Colonic mucosa (tissue), 4 donors: ENCODE measurements at regions not wholly inside any gene's neighbourhood (a gene's known extent, or its start where the extent isn't known, plus 50 kb on each side); places are given as distances from the start of the nearest gene placed in this dataset.

Experiments used
- DNase-seq: peaks from one replicate; pipeline ENCODE4 v3.0.0-alpha.2; 2020
- H3K27ac ChIP-seq: fragments of 200-600 bp; one replicate; pipeline ENCODE4 v1.8.0; 2021
- H3K27me3 ChIP-seq: fragments of 200-600 bp; one replicate; pipeline ENCODE4 v1.8.0; 2021
- H3K36me3 ChIP-seq: fragments of 200-600 bp; one replicate; pipeline ENCODE4 v1.8.0; 2021
- H3K4me1 ChIP-seq: fragments of 200-600 bp; one replicate; pipeline ENCODE4 v1.8.0; 2021; ENCODE audit warnings: mild to moderate bottlenecking
- H3K4me3 ChIP-seq: fragments of 200-600 bp; one replicate; pipeline ENCODE4 v1.8.0; 2021
- H3K9ac ChIP-seq, 2 donors: one replicate each; pipeline ENCODE4 v1.7.0; 2013; ENCODE audit warnings: control low read depth in 2 of 2, low read depth in 2 of 2, low read length in 2 of 2
- H3K9me3 ChIP-seq: fragments of 200-600 bp; one replicate; pipeline ENCODE4 v1.8.0; 2021
- intact Hi-C: fragments of 100-400 bp; cut with DNase I; formaldehyde crosslinking; loops from one replicate; pipeline ENCODE4 v1.14.1; 2022
- TF ChIP-seq, protein P1 (sequence below): fragments of 200-600 bp; IDR thresholded peaks from one replicate; pipeline ENCODE4 v1.8.0; 2022; ENCODE audit warnings: antibody characterized with exemption, mild to moderate bottlenecking
- donor health status: healthy.
- donor health status: DM: no; HTN: no; CAD: no.
- donor health status: DM: no; HTN: no; CAD: no.

DNA sequence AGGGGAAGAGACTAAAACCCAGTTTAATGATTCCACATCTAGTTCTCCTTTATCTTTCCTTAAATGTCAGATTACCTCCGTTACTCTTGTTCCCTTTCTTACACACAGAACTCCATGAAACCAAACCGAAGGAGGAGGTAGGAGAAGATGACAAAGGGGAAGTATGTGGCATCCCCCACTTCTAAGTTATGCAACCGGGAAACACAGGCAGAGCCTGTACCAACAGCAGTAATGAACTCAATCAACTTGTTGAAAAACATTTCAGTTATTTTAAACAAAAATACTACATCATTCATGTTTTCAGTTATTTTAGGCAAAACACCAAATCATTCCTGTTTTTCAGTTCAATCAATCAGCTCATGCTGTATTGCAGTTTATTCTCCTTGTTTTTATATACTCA is 101.8 kb downstream of the PCSK1 start:
- intact Hi-C loops: loop anchor here (10.0 kb wide), 1 partner anchor 686 kb away; the partner anchor contains the start of gene RFESD
- no peaks in the 10 kb centered on the region for H3K36me3 ChIP-seq
- peak overlapping the region; percentile 25 for H3K27ac ChIP-seq
- TF ChIP-seq, protein P1, sequence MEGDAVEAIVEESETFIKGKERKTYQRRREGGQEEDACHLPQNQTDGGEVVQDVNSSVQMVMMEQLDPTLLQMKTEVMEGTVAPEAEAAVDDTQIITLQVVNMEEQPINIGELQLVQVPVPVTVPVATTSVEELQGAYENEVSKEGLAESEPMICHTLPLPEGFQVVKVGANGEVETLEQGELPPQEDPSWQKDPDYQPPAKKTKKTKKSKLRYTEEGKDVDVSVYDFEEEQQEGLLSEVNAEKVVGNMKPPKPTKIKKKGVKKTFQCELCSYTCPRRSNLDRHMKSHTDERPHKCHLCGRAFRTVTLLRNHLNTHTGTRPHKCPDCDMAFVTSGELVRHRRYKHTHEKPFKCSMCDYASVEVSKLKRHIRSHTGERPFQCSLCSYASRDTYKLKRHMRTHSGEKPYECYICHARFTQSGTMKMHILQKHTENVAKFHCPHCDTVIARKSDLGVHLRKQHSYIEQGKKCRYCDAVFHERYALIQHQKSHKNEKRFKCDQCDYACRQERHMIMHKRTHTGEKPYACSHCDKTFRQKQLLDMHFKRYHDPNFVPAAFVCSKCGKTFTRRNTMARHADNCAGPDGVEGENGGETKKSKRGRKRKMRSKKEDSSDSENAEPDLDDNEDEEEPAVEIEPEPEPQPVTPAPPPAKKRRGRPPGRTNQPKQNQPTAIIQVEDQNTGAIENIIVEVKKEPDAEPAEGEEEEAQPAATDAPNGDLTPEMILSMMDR: no peak
- no peaks in the 10 kb centered on the region for H3K9me3 ChIP-seq
- no peaks in the 10 kb centered on the region for H3K4me1 ChIP-seq
- no peaks in the 10 kb centered on the region for H3K27me3 ChIP-seq
- no peak for DNase-seq
- no peak overlapping the region for H3K4me3 ChIP-seq
- no peak overlapping the region for H3K9ac ChIP-seq

DNA sequence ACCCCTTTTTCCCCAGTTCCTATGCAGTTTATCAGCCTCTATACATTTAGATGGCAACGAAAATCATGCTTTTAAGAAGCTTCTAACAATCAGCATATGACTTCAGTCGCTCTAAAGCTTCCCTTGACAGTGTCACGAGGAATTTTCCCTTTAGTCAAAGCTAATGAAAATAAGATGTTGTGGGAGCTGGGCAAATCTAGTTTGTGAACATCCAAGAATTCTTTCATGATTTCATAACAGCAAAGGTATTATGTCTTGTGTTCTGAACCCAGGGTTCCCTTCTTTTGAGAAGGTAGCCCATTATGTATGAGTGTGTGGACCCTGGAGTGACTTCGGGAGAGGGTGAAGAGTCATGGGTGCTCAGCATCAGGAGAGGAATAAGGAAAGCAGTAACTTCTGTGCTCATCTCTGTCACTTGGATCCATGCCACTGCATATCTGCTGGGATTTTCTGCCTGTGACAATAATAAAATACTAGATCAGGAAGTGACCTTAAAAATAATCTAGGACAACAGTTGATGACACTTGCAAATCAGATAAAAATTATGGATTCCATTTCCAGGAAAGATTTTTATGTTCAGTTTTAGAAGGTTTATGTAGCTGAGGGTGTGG is 102.4 kb downstream of the PCSK1 start:
- H3K9me3 ChIP-seq: no peaks in the 10 kb centered on the region
- TF ChIP-seq, protein P1: no peak
- intact Hi-C loops: loop anchor here (10.0 kb wide), 1 partner anchor 686 kb away; the partner anchor contains the start of gene RFESD

DNA sequence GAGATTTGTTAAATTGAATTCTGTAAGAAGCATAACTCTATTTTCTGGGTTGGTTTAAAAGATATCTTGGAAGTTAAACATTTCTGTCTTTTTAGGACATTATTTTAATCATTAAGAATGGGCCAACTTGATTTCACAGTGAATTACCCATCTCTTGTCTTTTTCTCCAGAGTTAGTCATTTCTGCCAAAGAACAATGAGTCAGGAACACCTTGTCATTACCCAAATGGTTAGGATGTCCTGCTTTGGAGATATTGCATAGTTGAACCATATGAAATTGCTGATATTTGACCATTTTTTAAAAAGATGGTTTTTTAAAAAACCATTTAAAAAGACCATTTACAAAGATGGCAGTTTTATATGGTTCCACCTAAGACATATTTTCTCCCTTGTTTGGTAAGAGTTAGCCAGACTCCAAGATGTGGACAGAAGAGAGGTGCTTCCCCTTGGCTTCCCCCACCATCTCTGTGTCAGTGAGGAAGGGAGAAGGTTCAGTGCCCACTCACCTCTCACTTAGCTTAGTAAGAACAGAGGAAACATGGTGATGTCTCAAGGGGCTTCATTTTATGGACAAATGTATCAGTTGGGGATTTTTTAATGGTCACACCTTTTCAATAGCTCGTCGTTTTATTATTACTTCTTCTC is 103.0 kb downstream of the PCSK1 start:
- no peak overlapping the region for H3K4me3 ChIP-seq
- intact Hi-C loops: loop anchor here (10.0 kb wide), 1 partner anchor 685 kb away; the partner anchor contains the start of gene RFESD
- no peaks in the 10 kb centered on the region for H3K27me3 ChIP-seq
- H3K4me1 ChIP-seq: no peaks in the 10 kb centered on the region
- H3K9me3 ChIP-seq: no peaks in the 10 kb centered on the region
- H3K36me3 ChIP-seq: no peaks in the 10 kb centered on the region
- H3K9ac ChIP-seq: no peak overlapping the region
- no peak overlapping the region for H3K27ac ChIP-seq
- DNase-seq: no peak
- TF ChIP-seq, protein P1: no peak

More for the DNA sequence above, 102.4 kb downstream of the PCSK1 start:
- H3K36me3 ChIP-seq: no peaks in the 10 kb centered on the region
- no peak for DNase-seq
- no peak overlapping the region for H3K27ac ChIP-seq
- H3K9ac ChIP-seq: no peak overlapping the region
- no peak overlapping the region for H3K4me3 ChIP-seq
- H3K4me1 ChIP-seq: no peaks in the 10 kb centered on the region
- no peaks in the 10 kb centered on the region for H3K27me3 ChIP-seq

DNA sequence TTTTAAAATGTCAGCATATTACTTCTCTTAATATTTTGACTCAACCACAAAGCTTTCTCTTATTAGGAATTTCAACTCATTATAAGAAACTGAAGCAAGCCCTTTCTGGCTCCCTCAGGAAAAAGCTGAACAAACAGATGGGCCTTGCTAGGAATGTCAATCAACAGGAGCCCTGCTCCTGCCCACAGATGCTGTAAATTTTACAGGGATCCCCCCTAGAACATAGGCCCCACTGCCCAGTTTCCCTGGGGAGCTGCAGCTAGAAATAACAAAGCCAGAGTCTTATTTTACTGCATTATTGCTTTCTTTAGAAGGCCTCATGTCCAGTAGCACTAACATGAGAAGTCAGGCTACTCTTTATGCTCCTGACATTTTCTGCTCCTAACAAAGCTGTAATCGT is 103.8 kb downstream of the PCSK1 start:
- TF ChIP-seq, protein P1: no peak
- DNase-seq: no peak
- H3K4me3 ChIP-seq: no peak overlapping the region
- H3K36me3 ChIP-seq: no peaks in the 10 kb centered on the region
- no peak overlapping the region for H3K9ac ChIP-seq
- no peaks in the 10 kb centered on the region for H3K9me3 ChIP-seq
- H3K4me1 ChIP-seq: no peaks in the 10 kb centered on the region
- H3K27ac ChIP-seq: no peak overlapping the region
- no peaks in the 10 kb centered on the region for H3K27me3 ChIP-seq
- intact Hi-C loops: no loop called here

DNA sequence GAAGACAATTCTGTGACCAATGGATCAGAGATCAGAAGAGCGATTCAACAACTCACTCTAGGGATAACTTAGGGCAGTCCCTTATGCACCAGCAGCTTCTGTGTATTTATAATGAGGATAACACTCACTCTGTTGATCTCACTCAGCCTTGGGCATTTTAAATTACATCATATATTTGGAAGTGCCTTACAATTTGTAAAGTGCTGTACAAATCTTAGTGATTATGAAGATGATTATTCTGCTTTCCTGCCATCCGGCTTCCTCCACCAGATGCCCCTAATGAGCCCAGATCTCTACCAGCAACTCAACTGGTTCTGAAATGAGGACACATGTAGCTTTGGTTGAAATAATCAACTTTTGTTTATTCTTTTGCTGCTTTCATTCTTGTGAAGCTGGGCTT is 105.3 kb downstream of the PCSK1 start:
- Histone ChIP-seq H3K4me1 (no peaks in the 10 kb centered on the region), H3K27me3 (no peaks in the 10 kb centered on the region), H3K36me3 (no peaks in the 10 kb centered on the region), H3K9me3 (no peaks in the 10 kb centered on the region), H3K4me3 (no peak overlapping the region), H3K9ac (no peak overlapping the region), H3K27ac (no peak overlapping the region)
- intact Hi-C loops: no loop called here
- TF ChIP-seq, protein P1: no peak
- DNase-seq: no peak
